Activated B cell treated with CpG ODN at 0.5 μM for 24 hours (primary cell): ENCODE measurements at regions not wholly inside any gene's neighbourhood (a gene's known extent, or its start where the extent isn't known, plus 50 kb on each side); places are given as distances from the start of the nearest gene placed in this dataset.

Experiments used
- ATAC-seq: fragments of 200-7000 bp; cut with Tn5 transposase; one replicate; pipeline ENCODE4 v1.10.0; 2021; ENCODE audit warnings: low read depth, mild to moderate bottlenecking, moderate library complexity
- CTCF ChIA-PET: fragments of 350-600 bp; sonication (Branson Sonifier 250); formaldehyde crosslinking; loops from one replicate; lab custom pipeline; 2021; ENCODE audit warnings: antibody characterized with exemption; lab: Charles Lee
- POLR2A ChIA-PET: fragments of 350-600 bp; sonication (Branson Sonifier 250); formaldehyde crosslinking; loops from one replicate; lab custom pipeline; 2021; ENCODE audit warnings: antibody characterized with exemption; lab: Charles Lee
- DNase-seq: peaks from one replicate; pipeline ENCODE4 v3.0.0; 2022
- H3K27ac Mint-ChIP-seq: one replicate; pipeline ENCODE4 v1.8.0; 2020; ENCODE audit warnings: mixed read lengths
- H3K27me3 Mint-ChIP-seq: one replicate; pipeline ENCODE4 v1.8.0; 2021; ENCODE audit warnings: mixed read lengths
- H3K36me3 Mint-ChIP-seq: one replicate; pipeline ENCODE4 v1.8.0; 2021; ENCODE audit warnings: low read depth, mixed read lengths
- H3K4me1 Mint-ChIP-seq: one replicate; pipeline ENCODE4 v1.8.0; 2021; ENCODE audit warnings: mixed read lengths
- H3K4me3 Mint-ChIP-seq: one replicate; pipeline ENCODE4 v1.8.0; 2020; ENCODE audit warnings: mild to moderate bottlenecking, mixed read lengths
- H3K9me3 Mint-ChIP-seq: one replicate; pipeline ENCODE4 v1.8.0; 2020; ENCODE audit warnings: mixed read lengths
- intact Hi-C: fragments of 100-400 bp; cut with micrococcal nuclease; formaldehyde crosslinking; loops from one replicate; pipeline ENCODE4 v1.15.1; 2024
- TF ChIP-seq, protein P1 (sequence below): fragments of 200-600 bp; IDR thresholded peaks from one replicate; pipeline ENCODE4 v1.8.0; 2022; ENCODE audit warnings: antibody characterized with exemption, mild to moderate bottlenecking

- ChIA-PET POLR2A (no interaction called here), CTCF (no interaction called here)
- Mint-ChIP-seq H3K4me1 (no peaks in the 10 kb centered on the region), H3K27me3 (no peaks in the 10 kb centered on the region), H3K9me3 (no peaks in the 10 kb centered on the region), H3K36me3 (no peaks in the 10 kb centered on the region), H3K27ac (no peak overlapping the region), H3K4me3 (no peak overlapping the region)
- ATAC-seq (no peak), DNase-seq (no peak)
- TF ChIP-seq, protein P1, sequence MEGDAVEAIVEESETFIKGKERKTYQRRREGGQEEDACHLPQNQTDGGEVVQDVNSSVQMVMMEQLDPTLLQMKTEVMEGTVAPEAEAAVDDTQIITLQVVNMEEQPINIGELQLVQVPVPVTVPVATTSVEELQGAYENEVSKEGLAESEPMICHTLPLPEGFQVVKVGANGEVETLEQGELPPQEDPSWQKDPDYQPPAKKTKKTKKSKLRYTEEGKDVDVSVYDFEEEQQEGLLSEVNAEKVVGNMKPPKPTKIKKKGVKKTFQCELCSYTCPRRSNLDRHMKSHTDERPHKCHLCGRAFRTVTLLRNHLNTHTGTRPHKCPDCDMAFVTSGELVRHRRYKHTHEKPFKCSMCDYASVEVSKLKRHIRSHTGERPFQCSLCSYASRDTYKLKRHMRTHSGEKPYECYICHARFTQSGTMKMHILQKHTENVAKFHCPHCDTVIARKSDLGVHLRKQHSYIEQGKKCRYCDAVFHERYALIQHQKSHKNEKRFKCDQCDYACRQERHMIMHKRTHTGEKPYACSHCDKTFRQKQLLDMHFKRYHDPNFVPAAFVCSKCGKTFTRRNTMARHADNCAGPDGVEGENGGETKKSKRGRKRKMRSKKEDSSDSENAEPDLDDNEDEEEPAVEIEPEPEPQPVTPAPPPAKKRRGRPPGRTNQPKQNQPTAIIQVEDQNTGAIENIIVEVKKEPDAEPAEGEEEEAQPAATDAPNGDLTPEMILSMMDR = no peak
- intact Hi-C loops = no loop called here
Measured at GRCh38 chr5:27388755-27389154, 350.4 kb upstream of the CDH9 start.

DNA sequence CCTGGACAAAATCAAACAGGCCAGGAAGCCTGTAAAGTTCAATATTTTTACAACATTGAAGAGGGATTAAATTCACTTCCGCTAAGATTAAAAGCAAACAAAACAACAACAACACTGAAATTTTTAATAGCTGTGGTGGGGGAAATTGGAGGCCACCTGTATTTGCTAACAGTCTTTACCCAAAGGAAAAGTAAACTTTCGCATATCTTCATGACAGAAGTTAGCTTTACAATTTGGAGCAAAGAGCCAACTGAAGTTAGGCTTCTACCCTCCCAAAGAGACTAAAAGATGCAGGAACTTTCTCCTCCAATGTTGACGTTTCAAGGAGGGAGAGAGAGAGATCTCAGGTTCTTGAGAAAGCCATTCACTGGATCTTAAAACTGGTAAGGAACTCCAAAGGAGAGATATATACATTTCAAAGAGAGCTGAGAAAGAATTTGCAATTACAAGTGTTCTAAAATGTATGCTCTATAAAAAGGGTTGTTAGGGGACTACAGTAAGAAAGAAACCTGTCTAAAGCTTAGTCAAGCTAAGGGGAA lies 349.2 kb upstream of the CDH9 start:
- POLR2A ChIA-PET = no interaction called here
- no peak overlapping the region for H3K4me3 Mint-ChIP-seq
- H3K9me3 Mint-ChIP-seq = no peaks in the 10 kb centered on the region
- CTCF ChIA-PET = no interaction called here
- TF ChIP-seq, protein P1 = no peak
- no peaks in the 10 kb centered on the region for H3K4me1 Mint-ChIP-seq
- no peaks in the 10 kb centered on the region for H3K27me3 Mint-ChIP-seq
- intact Hi-C loops = no loop called here
- no peaks in the 10 kb centered on the region for H3K36me3 Mint-ChIP-seq
- H3K27ac Mint-ChIP-seq = no peak overlapping the region
- DNase-seq = no peak
- ATAC-seq = no peak

DNA sequence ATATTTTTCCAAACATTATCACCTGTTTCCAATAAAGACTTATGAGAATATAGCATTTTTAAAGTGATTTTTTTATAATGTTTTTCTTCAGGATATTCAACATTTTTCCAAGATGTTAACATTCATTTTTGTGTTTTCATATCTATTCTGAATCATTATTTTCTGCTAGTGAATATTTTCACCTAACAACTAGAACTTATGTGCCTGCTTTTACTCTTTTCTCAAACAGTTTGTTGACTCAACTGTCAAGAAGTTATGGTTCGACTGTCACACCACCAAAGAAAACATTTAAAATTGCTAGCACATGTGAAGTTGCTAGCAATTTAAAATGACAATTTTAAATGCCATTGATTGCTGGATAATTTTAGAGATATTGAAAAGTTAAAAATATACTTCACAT lies 343.3 kb upstream of the CDH9 start:
- no peaks in the 10 kb centered on the region for H3K27me3 Mint-ChIP-seq
- intact Hi-C loops = no loop called here
- H3K36me3 Mint-ChIP-seq = no peaks in the 10 kb centered on the region
- ChIA-PET POLR2A (no interaction called here), CTCF (no interaction called here)
- TF ChIP-seq, protein P1 = no peak
- H3K27ac Mint-ChIP-seq = no peak overlapping the region
- no peak overlapping the region for H3K4me3 Mint-ChIP-seq
- ATAC-seq = no peak
- DNase-seq = no peak
- H3K4me1 Mint-ChIP-seq = no peaks in the 10 kb centered on the region
- no peaks in the 10 kb centered on the region for H3K9me3 Mint-ChIP-seq

DNA sequence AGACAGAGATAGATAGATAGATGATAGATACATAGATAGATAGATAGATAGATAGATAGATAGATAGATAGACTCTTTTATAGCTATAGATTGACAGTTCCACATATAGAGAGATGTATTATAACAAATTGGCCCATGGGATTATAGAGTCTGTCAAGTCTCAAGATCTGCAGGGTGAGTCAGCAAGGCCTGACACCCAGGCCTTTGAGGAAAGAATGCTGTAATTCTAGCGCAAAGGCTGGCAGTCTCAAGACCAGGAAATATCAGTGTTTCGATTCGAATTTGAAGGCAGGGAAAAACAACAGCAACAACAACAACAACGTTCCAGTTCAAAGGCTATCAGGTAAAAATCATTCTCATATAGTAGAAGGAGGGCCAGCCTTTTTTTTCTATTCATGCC lies 339.2 kb upstream of the CDH9 start:
- Mint-ChIP-seq H3K9me3 (peaks cover 4% of the 10 kb centered on the region), H3K4me1 (no peaks in the 10 kb centered on the region), H3K4me3 (no peak overlapping the region), H3K36me3 (no peaks in the 10 kb centered on the region), H3K27me3 (no peaks in the 10 kb centered on the region), H3K27ac (no peak overlapping the region)
- intact Hi-C loops = no loop called here
- ChIA-PET POLR2A (no interaction called here), CTCF (no interaction called here)
- ATAC-seq (no peak), DNase-seq (no peak)
- TF ChIP-seq, protein P1 = no peak

DNA sequence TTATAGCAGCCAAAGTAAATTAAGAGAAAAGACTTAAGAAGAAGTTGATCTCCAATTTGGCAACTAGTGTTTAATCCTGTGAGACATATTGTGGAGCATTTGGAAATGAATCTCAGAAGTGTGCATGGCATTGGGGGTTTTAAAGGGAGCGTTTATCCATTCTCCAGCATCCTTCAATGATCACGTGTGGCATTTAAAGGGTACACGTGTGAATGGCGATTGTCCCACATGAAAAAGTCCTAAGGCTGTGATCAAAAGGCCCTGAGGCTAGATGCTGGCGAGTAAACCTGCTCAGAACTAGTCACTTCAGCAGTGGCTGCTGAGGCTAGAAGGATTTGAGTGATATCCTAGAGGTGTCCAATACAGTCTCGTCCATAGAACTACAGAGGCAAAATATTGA lies 315.6 kb upstream of the CDH9 start:
- no peak overlapping the region for H3K27ac Mint-ChIP-seq

More for the DNA sequence above, 315.6 kb upstream of the CDH9 start:
- TF ChIP-seq, protein P1 = no peak
- Mint-ChIP-seq H3K27me3 (no peaks in the 10 kb centered on the region), H3K9me3 (peaks cover 3% of the 10 kb centered on the region), H3K36me3 (no peaks in the 10 kb centered on the region), H3K4me1 (no peaks in the 10 kb centered on the region), H3K4me3 (no peak overlapping the region)
- no peak for DNase-seq
- no peak for ATAC-seq
- intact Hi-C loops = no loop called here
- POLR2A ChIA-PET = no interaction called here
- CTCF ChIA-PET = no interaction called here
